GM20431 (cell line): ENCODE measurements at regions not wholly inside any gene's neighbourhood (a gene's known extent, or its start where the extent isn't known, plus 50 kb on each side); places are given as distances from the start of the nearest gene placed in this dataset.
"Not testable (repeated sequence)": the region's sequence is repeated elsewhere in the genome, so short reads cannot be mapped to it uniquely, and the experiment has no call there.

Experiments used
- in situ Hi-C: fragments of 300-500 bp; cut with MseI, MboI; formaldehyde crosslinking; loops from one replicate; pipeline ENCODE4 v1.15.0; 2020; ENCODE audit warnings: low sequenced_read_pairs; ENCODE audit not compliant: unreplicated experiment

DNA sequence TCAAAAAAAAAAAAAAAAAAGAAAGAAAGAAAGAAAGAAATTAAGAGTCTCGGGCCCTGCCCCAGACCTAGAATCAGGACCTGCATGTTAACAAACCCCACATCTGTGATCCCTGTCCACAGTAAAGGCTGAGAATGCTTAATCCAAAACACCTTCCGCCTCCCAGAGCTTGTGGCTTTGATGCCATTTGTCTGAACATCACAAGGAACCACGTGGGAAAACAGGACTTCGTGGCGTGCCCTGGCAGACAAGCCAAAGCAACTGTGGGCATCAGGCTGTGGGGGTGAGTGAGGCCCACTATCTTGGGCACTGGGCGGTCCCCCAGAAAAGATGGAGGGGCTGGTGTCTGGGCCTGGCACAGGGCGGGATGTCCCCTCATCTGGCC is 173.4 kb upstream of the CIBAR2 start:
- in situ Hi-C loops = no loop called here

DNA sequence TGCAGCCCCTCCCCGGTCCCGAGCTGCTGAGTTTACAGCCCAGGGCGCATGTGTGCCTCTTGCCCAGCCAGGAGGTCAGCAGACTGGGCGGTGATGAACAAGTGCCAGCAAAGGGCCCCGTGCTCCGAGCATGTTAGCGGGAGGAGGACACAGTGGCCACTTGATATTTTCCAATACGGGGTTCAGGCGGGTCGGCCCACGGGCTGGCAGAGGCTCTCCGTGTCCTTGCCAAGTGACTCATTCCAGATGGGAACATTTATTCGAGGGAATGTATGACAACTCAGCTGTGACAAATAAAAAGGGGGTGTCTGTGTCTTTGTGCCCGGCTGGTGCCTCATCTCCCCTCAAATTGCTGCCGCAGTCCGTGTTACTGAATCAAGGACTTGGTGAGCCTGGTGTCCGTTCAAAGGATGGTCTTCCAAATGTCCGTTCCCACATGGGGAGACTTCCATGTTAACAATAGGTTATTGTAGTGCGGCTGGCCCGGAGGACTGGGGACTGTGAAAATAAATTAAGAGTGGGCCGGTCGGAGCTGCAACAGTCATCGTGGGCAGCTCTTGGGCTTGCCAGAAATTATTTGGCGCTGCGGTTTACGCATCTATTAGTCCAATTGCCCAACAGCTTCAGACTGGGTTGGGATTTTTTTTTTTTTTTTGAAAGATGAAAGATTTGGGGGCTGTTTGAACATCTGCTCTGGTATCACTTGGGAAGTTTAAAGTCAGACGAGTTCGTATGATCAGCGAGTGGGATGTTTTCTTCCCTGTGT is 174.0 kb upstream of the CIBAR2 start:
- in situ Hi-C loops = no loop called here

DNA sequence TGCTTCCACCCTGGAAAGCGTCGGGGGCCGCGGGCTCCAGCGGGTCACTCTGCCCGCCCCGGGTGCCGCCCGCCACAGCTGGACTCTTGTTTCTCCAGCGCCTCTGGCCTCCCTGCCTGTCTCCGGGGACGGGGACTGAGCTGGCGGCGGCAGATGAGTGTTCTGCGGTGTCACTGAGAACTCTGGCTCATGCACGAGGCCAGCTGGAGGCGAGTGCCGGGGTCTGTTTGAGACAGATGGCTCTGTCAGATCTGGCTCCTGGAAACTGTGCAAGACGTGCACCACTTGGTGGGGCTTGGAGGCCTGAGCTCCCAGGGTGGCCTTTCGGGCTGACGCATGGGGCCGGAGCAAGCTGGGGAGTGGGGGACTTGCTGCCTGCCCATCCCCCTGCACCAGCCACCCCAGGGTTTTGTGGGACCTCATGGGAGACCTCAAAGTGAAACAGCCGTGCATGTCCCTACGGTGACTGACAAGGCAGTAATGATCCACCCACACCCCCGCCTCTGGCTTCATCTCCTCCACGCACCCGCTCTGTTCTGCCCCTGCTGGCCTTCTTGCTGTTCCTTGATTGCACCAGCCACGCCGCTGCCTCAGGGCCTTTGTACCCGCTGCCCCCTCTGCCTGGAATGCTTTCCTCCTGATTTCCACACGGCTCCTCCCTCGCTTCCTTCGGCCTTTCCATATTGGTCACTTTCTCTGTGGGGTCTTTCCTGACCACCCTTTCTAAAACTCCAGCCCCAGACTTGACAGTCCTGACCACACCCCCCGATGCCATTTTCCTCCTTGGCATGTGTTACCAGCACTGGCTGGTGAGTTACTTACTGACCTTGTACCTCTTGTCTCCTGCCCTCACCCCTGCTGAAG is 174.9 kb upstream of the CIBAR2 start:
- in situ Hi-C loops = no loop called here

GRCh38 chr16:85287815-85288109 is 175.5 kb upstream of the CIBAR2 start:
- in situ Hi-C loops = not testable (repeated sequence)

GRCh38 chr16:85288341-85288868 is 176.1 kb upstream of the CIBAR2 start:
- in situ Hi-C loops = no loop called here

- in situ Hi-C loops = no loop called here
Measured at GRCh38 chr16:85288869-85289660, 176.8 kb upstream of the CIBAR2 start.

DNA sequence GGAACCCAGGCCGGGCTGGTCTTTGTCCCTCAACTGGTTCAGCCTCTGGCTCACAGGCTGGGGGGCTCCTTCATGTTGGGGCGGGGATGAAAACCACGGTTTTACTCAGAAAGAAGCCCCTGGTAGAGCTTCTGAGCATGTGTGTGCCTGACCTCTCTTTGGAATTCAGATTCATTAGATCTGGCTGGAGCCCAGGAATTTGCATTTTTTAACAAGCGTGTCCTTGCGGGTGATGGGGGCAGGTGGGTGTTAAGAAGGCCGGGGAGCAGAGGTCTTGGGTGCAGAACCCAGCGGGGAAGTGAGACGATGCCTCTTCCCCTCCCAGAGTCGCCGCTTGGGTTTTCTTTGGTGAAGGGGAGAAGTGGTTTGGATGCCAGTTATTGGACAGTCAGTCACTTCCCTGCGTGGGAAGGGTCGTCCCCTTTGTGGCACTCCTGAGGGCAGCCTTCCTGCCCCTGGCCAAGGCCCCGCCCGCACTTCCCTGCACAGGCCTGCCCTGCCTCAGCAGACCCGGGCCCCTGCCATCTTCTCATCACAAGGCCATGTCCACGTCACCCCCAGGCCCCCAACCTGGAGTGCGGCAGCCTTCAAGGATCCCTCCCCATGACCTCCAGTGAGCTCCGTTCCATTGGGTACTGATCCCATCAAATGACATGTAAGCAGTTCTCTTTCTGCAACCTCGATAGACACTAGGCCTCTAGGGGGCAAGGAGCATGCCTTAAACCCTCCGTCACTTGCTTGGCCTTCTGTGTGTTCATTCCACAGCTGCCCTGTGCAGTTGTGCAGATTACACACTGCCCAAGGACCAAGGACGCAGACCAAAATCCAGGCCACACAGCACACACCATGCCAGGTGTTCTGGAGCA is 177.7 kb upstream of the CIBAR2 start:
- in situ Hi-C loops = no loop called here

DNA sequence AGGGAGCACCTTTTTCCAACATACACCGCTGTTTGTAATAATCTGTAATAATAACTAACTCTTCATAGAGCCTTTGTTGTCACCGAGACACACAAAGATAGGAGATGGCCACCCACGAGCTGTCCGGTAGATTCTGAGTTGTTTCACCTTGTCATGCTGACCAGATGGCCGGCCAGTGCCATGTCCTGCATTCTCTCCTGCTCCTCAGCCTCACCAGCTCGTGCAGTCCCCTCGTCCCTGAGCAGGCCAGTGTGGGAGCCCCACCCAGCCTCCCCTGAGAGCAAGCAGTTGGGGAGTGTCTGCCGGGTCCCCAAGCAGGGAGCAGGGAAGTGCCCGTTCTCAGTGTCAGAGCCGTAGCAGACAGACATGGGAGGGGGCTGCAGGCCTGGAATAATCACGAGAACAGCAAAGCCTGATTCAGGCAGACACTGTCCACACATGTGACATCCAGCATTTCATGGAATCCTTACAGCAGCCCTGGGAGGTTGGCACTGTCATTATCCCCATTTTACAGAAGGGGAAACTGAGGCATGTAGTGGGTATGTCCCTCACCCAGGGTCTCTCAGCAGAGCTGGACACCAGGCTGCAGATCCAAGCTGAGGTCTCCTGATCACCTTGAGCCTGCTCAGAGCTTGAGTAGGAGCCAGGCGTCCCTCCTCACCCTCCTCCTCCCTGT is 178.5 kb upstream of the CIBAR2 start:
- in situ Hi-C loops = no loop called here

DNA sequence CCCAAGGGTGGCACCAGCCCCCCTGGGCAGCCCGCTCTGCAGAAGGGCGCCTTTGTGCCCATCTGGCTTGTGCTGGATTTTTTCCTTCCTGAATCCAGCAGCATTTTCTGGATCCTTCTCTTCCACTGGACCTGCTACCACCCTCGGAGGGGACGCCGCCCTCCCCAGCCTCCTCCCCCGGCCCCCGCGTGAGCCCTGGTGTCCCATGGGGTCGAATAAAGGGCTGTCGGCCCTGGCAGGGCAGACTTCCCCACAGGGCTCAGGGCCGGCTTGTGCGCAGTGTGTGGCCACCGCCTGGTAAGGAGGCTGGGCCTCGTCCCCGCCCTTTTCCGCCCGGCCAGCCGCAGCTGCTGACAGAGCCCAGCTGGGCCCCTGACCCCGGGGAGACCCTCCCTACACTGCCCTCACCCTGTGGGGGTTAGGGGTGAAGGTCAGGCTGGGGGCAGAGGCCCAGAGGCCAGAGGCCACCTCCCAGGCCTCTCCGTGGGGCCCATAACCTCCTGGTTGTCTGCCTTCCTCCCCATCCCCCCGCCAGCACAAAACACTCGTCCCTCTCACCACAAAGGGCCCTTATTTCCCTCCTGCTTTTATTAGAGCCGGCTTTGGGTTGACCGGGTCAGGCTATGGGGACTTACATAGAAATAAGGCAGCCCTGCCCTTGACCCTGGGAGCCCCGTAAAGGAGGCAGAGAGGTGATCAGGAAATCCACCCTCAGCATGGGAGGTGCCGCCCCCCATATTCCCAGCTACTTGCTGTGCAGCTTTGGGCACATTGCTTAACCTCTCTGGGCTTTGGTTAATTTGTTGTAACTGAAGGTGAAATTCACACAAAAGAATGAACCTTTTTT is 179.3 kb upstream of the CIBAR2 start:
- in situ Hi-C loops = no loop called here

- in situ Hi-C loops = no loop called here
Measured at GRCh38 chr16:85293458-85293857, 181.2 kb upstream of the CIBAR2 start.

- in situ Hi-C loops = no loop called here
Measured at GRCh38 chr16:85293904-85294642, 181.8 kb upstream of the CIBAR2 start.

GRCh38 chr16:85294810-85295508 is 182.7 kb upstream of the CIBAR2 start:
- in situ Hi-C loops = no loop called here

DNA sequence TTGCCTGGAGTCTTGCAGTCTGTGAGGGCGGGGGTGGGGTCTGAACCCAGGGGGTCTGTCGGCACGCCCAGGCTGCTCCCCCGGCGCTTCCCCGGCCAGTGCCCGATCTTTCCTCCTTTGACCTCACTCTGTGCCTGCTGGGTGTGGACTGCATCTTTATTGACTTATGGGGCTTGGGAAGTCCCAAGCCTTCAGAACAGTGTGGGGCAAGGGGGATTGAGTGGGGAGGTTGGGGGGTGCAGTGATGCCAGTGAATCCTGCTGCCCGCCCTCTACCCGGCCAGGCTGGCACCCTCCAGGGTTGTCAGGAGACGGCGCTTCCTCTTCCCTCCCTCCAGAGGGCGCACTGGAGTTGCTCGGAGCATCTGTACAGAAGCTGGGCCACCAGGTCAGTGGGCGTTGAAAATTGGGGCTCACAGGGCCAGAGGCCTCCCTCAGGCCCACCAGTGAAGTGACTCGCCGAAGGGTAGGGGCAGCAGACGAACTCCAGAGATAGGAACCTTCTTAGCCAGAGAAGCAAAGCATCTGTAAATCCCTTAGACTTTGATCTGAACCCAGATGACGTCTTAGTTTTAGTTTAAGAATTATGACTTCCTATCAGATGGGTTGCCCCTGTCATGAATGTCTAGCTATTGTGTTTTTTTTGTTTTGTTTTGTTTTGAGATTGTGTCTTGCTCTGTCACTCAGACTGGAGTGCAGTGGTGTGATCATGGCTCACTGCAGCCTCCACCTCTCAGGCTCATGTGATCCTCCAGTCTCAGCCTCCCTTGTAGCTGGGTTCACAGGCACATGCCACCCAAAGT is 184.8 kb upstream of the CIBAR2 start:
- in situ Hi-C loops = no loop called here

DNA sequence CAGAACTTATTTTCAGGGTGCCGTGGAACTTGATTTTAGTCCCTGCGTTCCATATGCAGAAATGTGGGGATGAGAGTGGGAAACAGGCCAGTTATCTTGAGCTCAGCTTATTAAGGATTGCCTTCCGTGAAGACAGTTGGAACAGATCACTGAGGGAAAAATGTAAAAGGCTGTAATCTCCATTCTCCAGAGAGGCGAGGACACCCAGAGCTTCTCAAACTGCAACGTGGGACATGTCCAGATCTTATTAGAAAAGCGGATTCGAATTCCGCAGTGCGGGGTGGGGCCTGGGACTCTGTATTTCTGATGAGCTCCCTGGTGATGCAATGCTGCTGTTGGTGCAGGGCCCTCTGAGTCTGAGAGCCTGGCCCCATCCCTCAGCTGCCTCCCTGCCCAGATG is 185.6 kb upstream of the CIBAR2 start:
- in situ Hi-C loops = no loop called here

GRCh38 chr16:85300406-85300968 is 188.2 kb upstream of the CIBAR2 start:
- in situ Hi-C loops = no loop called here

- in situ Hi-C loops = no loop called here
Measured at GRCh38 chr16:85301231-85301630, 189.0 kb upstream of the CIBAR2 start.
